Fibroblast of skin of right quadriceps (primary cell): ENCODE measurements at regions not wholly inside any gene's neighbourhood (a gene's known extent, or its start where the extent isn't known, plus 50 kb on each side); places are given as distances from the start of the nearest gene placed in this dataset.
"Not testable (repeated sequence)": the region's sequence is repeated elsewhere in the genome, so short reads cannot be mapped to it uniquely, and the experiment has no call there.

Experiments used
- DNase-seq: peaks from one replicate; pipeline ENCODE4 v3.0.0-alpha.2; 2013

GRCh38 chr14:30322819-30323218 is 236.1 kb upstream of the G2E3 start:
- no peak for DNase-seq

GRCh38 chr14:30330033-30330432 is 228.9 kb upstream of the G2E3 start:
- DNase-seq = no peak

- DNase-seq = no peak
These were observed 228.5 kb upstream of the G2E3 start for GRCh38 chr14:30330445-30330844.

GRCh38 chr14:30331030-30331429 is 227.9 kb upstream of the G2E3 start:
- DNase-seq = no peak

GRCh38 chr14:30332374-30332773 is 226.6 kb upstream of the G2E3 start:
- no peak for DNase-seq

- DNase-seq = no peak
These were observed 225.0 kb upstream of the G2E3 start for GRCh38 chr14:30333934-30334333.

GRCh38 chr14:30337456-30337855 is 221.5 kb upstream of the G2E3 start:
- no peak for DNase-seq

- DNase-seq = no peak
These were observed 219.6 kb upstream of the G2E3 start for GRCh38 chr14:30339311-30339901.

- DNase-seq = no peak
These were observed 218.5 kb upstream of the G2E3 start for GRCh38 chr14:30340495-30340894.

GRCh38 chr14:30345511-30345910 is 213.4 kb upstream of the G2E3 start:
- no peak for DNase-seq

- no peak for DNase-seq
These were observed 210.5 kb upstream of the G2E3 start for GRCh38 chr14:30348445-30348844.

- no peak for DNase-seq
These were observed 209.4 kb upstream of the G2E3 start for GRCh38 chr14:30349520-30349919.

- no peak for DNase-seq
These were observed 204.5 kb upstream of the G2E3 start for GRCh38 chr14:30354439-30354838.

- no peak for DNase-seq
These were observed 203.5 kb upstream of the G2E3 start for GRCh38 chr14:30355431-30355913.

GRCh38 chr14:30356438-30357202 is 202.3 kb upstream of the G2E3 start:
- DNase-seq = no peak

GRCh38 chr14:30357791-30358190 is 201.2 kb upstream of the G2E3 start:
- DNase-seq = no peak

- no peak for DNase-seq
These were observed 196.4 kb upstream of the G2E3 start for GRCh38 chr14:30362369-30363218.

- not testable (repeated sequence) for DNase-seq
These were observed 195.6 kb upstream of the G2E3 start for GRCh38 chr14:30363219-30363880.

GRCh38 chr14:30369502-30370180 is 189.3 kb upstream of the G2E3 start:
- DNase-seq = no peak

GRCh38 chr14:30373053-30373452 is 185.9 kb upstream of the G2E3 start:
- DNase-seq = no peak

- no peak for DNase-seq
These were observed 185.4 kb upstream of the G2E3 start for GRCh38 chr14:30373526-30373925.

- DNase-seq = peak; percentile 26
These were observed 183.6 kb upstream of the G2E3 start for GRCh38 chr14:30375296-30375892.
